ENCODE measurements at regions not wholly inside any gene's neighbourhood (a gene's known extent, or its start where the extent isn't known, plus 50 kb on each side); places are given as distances from the start of the nearest gene placed in this dataset.

GRCh38 chr10:33067481-33067880 is 109.5 kb upstream of the ITGB1 start:
- DNase-seq: no peak

DNA sequence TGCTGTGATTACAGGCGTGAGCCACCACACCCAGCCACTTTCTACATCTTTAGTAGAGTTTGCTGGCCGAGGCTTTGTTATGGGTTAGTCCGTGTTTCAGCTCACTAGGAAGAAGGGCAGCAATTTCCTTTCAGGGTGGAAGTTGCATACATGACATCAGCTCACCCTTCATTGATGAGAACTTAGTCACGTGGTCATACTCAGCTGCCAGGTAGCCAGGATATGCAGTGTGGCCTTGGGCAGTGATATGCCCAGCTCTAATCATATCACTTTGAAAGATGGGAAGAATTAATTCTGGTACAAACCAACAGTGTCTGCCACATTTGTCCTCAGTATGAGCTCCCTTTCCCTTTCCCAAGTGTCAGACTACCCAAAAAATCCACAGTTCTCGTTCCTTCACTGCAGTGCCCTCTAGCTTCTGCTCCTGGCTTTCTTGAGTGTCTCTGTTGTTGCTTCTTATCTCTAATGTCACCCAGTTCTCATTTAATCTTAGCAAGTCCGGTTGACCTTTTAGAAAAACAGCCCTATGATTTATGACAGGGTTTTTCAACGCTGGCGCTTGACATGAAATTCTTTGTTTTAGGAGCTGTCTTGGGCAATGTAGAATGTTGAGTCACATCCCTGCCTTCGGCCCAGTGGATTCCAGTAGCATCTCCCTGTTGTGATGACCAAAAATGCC is 108.7 kb upstream of the ITGB1 start:
- DNase-seq: no peak

DNA sequence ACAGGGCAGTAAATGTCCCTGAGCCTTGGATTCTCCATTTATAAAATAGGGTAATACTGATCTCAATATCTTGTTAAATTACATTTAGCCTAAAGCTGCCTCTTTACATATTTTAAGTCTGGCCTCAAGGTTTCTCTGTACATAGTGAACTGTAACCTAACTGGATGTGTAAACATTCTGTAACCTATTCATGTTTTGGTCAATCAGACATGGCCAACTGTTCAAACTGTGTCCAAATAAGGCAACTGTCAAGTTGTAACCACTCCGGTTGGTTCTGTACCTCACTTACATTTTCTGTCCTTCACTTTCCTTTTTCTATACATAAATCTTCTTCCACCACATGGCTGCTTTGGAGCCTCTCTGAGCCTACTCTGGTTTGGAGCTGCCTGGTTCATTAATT is 107.1 kb upstream of the ITGB1 start:
- DNase-seq: no peak

DNA sequence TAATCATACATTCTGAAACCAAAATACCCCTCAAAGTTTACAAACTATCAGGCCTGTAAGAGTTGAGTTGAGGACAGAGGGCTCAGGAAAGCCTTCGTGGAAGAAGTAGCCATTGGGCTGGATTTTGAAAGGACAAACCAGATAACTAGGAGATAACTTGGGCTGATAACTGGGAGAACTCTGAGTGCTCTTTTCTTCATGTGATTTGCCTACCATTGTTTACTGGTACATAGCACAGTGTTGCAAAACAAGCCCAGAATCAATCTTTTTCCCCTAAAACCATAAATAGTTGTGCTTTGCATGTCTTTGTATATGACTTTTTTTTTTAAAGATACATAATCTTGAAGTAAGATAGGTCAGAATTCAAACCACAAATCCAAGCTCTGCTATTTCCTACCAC is 106.7 kb upstream of the ITGB1 start:
- no peak for DNase-seq

DNA sequence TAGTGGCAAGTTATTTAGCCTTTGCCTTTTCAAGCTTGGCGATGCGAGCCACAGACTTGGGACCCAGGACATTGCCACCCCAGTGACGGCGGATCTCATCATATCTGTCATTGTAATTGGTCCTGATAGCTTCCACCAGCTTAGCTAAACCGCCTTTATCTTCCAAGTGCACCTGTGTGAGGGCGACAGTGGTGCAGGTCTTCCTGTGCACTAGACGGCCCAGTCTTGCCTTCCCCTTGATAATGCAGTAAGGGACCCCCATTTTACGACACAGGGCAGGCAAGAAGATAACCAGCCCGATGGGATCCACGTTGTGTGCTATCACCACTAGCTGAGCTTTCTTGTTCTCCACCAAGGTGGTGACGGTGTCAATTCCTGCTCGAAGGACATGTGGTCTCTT is 99.6 kb upstream of the ITGB1 start:
- DNase-seq: no peak

DNA sequence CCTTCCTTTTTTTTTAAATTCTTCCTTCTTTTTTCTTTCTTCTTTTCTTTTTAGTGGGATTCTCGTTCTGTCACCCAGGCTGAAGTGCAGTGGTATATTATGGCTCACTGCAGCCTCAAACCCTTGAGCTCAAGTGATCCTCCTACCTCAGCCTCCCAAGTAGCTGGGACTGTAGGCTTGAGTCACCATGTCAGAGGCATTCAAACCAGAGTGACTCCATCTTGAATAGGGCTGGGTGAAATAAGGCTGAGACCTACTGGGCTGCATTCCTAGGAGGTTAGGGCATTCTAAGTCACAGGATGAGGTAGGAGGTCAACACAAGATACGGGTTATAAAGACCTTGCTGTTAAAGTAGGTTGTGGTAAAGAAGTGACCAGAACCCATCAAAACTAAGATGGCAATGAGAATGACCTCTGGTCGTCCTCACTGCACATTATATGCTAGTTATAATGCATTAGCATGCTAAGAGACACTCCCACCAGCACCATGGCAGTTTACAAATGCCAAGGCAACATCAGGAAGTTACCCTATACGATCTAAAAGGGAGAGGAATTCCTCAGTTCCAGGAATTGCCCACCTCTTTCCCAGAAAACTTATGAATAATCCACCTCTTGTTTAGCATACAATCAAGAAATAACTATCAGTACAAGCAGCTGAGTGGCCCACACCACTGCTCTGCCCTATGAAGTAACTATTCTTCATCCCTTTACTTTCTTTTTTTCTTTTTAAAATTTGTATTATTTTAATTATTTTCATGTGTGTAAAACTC is 99.0 kb upstream of the ITGB1 start:
- no peak for DNase-seq

- no peak for DNase-seq
Measured at GRCh38 chr10:33055625-33056024, 97.6 kb upstream of the ITGB1 start.

DNA sequence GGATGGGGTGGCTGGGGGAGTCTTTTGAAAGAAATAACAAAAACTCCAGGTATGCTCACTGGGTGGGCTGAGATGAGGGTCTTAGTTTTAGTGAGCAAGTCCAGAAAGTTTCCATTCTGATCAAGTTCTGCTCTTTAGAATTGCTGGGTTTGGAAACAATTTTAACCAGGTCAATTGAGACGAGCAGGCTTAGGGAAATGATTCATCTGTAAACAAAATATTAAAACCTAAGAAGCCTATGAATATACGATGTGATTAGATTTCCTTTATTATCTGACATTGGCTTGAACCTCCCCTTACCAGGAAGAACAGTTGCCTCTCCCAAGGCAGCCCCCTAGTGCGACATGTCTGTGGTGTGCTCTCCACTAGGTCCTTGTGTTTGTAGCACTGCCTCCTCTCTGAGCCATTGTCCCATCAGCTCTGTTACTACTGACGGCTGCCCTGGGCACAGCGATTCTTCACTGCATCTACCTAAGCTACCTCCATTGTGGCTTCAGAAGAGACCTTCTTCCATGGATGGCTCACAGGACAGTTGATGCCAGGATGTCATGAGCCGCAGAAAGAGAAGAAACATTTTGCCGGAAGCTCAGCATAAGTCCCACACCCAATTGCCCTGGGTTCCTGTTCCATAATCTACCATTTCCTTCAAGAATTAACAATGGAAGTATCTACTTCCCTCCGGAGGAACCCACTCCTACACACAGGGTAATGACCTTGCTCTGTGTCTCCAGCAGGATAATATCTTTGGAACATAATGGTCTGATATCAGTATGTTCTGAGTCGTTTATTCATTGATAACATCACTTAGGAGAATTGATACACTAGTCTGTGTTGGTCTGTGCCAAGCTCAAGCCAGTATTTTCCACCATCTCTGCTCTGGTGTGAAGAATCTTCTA is 95.1 kb upstream of the ITGB1 start:
- no peak for DNase-seq

DNA sequence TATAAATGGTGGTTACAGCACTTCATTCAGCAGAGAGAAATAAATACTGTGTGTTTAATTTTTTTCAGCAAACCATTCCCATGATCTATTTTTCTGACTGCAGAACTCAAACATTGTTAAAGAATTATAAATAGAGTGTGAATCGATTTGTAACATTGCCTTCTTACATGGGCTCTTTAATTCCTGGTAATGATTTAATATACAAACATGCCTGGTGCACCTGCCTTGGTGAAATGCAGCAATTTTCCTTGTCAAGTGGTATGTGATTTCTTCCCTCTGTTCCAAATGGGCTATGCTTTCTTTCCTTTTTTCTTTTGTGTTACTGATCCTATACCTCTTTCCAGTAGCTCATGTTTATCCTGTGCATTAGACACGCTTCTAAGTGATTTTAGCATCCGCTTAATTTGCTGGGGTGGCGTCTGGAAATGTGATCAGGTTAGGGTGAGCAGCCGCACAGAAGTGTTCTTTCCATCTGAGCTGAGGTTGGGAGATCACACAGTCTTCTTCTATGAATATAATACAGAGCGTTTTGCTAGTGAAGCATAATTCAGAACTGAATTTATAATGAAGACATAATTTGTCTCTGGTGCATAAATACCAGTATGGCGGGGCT is 94.3 kb upstream of the ITGB1 start:
- no peak for DNase-seq

GRCh38 chr10:33049963-33050920 is 92.2 kb upstream of the ITGB1 start:
- DNase-seq: peak; percentile 26 to 41

DNA sequence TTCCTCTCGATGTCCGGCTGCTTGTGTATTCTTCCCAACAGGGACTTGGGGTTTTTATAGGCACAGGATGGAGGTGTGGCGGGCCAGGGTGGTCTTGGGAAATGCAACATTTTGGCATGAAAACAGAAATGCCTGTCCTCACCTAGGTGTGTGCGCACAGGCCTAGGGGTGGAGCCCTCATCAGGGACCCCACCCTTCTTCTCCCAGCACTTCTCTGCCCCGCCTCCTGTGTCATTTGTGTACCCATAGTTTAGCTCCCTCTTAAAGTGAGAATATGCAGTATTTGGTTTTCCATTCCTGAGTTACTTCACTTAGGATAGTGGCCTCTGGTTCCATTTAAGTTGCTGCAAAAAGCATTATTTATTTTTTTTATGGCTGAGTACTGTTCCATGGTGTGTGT is 90.2 kb upstream of the ITGB1 start:
- DNase-seq: no peak

GRCh38 chr10:33047655-33048054 is 89.6 kb upstream of the ITGB1 start:
- no peak for DNase-seq

DNA sequence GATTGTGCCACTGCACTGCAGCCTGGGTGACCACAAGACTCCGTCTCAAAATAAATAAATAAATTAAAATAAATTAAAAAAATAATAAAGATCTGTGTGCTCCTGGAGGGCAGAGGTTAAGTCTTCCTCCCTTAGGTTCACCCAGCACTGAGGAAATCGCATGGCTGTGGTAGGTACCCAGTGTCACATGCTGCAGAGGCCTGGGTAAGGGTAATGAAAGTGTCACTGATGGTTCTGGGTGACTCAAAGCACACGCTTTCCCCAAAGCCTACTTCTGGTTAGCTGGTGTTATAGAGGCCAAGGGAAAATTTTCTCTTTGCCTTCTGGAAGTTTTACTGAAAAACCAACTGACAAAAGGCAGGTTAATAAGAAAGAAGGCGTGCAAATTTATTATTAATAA is 88.8 kb upstream of the ITGB1 start:
- DNase-seq: no peak

DNA sequence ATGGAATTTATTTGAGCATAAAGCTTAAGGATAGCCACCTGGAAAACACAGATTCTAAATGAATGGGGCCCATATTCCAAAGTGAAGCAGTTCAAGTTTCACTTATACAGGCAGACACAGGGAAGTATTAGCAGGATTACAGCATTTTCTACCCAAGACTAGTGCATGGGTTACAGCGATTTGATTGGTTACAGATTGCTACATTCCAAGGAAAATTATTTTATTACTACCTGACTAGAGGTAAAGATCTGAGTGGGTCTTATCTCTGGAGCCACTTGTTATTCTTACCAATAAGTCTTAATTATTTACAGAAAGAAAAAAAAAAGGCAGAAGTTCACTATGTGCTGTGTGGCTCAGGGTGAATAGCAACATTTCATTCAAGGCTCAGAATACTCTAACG is 87.4 kb upstream of the ITGB1 start:
- DNase-seq: no peak

GRCh38 chr10:33042565-33042964 is 84.5 kb upstream of the ITGB1 start:
- no peak for DNase-seq

DNA sequence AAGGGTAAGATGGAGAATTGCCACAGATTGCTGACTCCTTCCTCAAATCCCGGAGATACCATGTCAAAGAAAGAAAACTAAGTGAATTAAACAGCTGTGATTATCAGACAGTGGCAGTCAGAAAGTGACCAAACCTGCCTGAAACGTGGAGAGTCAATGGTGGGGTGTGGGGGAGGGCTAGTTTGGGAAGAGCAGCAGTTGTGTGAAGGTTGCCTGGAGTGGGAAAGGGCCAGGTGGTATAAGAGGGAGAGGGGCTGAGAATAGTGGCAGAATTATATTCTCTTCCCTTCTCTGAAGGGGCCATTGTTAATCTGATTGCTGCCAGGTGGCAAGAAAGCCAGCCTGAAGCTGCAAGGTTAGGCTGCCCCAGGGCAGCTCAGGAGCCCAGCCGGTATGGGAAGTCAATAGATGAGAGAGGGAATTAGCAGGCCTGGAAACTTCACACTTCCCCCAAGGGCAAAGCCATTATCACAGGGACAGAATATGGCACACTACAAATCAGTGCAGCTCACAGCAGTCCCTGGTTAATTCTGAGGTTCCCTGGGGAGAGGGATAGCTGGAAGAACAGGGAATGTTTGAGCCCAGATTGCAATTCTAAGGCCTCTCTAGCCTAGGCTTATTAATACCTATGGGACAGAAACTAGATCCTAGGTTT is 83.9 kb upstream of the ITGB1 start:
- no peak for DNase-seq

- DNase-seq: no peak
Measured at GRCh38 chr10:33040436-33040835, 82.4 kb upstream of the ITGB1 start.

GRCh38 chr10:33039181-33039580 is 81.2 kb upstream of the ITGB1 start:
- DNase-seq: no peak

DNA sequence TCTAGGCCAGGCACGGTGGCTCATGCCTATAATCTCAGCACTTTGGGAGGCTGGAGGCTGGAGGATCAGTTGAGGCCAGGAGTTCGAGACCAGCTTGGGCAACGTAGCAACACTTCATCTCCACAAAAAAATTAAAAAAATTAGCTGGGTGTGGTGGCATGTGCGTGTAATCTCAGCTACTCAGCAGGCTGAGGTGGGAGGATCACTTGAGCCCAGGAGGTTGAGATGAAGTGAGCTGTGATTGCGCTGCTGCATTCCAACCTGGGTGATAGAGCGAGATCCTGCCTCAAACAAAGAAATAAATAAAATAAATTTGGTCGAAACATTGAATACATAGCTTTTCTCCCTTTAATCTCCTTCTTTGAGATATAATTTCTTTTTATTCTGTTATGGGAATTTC is 80.6 kb upstream of the ITGB1 start:
- DNase-seq: no peak

- DNase-seq: no peak
Measured at GRCh38 chr10:33037726-33038125, 79.7 kb upstream of the ITGB1 start.

DNA sequence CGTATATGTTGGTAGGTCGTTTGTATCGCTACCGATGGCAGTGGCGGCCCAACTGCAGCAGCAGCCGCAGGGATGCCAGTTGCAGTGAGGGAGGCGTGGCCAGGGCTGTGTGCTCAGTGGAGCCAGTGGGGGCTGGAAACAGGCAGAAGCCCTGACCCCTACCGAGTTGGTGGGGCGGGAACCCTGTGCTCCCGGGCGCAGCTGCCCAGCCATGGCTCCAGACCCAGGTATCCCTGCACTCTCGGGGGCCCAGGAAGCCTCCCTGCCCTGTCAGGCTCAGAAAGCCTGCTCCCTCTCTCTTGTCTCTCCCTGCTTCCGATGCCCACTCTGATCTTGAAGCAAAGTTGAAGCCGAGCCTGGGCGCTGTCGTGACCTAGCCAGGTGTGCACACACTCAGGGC is 78.6 kb upstream of the ITGB1 start:
- no peak for DNase-seq

GRCh38 chr10:33035411-33035810 is 77.4 kb upstream of the ITGB1 start:
- no peak for DNase-seq
